Activated CD8-positive, alpha-beta T cell treated with anti-CD3 and anti-CD28 coated beads, Interleukin-2, amount 10 ng/mL, durations not matched to agents 7 days and 5 days (primary cell): ENCODE measurements at regions not wholly inside any gene's neighbourhood (a gene's known extent, or its start where the extent isn't known, plus 50 kb on each side); places are given as distances from the start of the nearest gene placed in this dataset.

ENCODE experiments used
- ATAC-seq: fragments of 150-1000 bp; cut with Tn5 transposase; one replicate; pipeline ENCODE4 v1.10.0; 2021; ENCODE audit warnings: moderate library complexity
- CTCF ChIA-PET: fragments of 350-600 bp; sonication (Branson Sonifier 250); formaldehyde crosslinking; loops from one replicate; lab custom pipeline; 2021; ENCODE audit warnings: antibody characterized with exemption; lab: Charles Lee
- POLR2A ChIA-PET: fragments of 350-600 bp; sonication (Branson Sonifier 250); formaldehyde crosslinking; loops from one replicate; lab custom pipeline; 2021; ENCODE audit warnings: antibody characterized with exemption; lab: Charles Lee
- DNase-seq: peaks from one replicate; pipeline ENCODE4 v3.0.0-alpha.2; 2020
- H3K27ac Mint-ChIP-seq: one replicate; pipeline ENCODE4 v1.8.0; 2021; ENCODE audit warnings: mild to moderate bottlenecking, mixed read lengths
- H3K27me3 Mint-ChIP-seq: one replicate; pipeline ENCODE4 v1.8.0; 2021; ENCODE audit warnings: low read depth, mixed read lengths
- H3K36me3 Mint-ChIP-seq: one replicate; pipeline ENCODE4 v1.8.0; 2021; ENCODE audit warnings: low read depth, mixed read lengths
- H3K4me1 Mint-ChIP-seq: one replicate; pipeline ENCODE4 v1.8.0; 2021; ENCODE audit warnings: low read depth, mixed read lengths
- H3K4me3 Mint-ChIP-seq: one replicate; pipeline ENCODE4 v1.8.0; 2021; ENCODE audit warnings: mild to moderate bottlenecking, mixed read lengths
- H3K9me3 Mint-ChIP-seq: one replicate; pipeline ENCODE4 v1.8.0; 2022; ENCODE audit warnings: mixed read lengths; ENCODE audit not compliant: insufficient read depth

DNA sequence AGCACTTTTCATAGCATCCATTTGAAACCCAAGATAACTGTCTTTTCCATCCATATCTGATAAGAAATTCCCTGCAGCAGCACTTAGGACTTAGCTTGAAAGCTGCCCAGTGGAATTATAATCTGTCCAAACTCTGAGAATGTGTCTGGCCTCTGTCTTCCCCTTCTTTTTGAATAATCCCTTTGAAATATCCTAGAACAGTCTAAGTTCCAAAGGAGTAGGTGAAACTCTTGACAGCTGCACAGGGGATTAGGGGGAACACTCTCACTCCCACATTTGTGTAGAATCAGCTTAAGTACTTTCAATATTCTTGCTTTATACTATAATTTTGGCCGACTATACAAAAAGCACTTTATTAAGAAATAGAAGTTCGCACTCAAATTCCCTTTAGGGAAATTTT lies 157.7 kb downstream of the PAPSS1 start:
- ChIA-PET POLR2A (no interaction called here), CTCF (no interaction called here)
- no peak for DNase-seq
- Mint-ChIP-seq H3K27ac (no peak overlapping the region), H3K9me3 (no peaks in the 10 kb centered on the region), H3K27me3 (no peaks in the 10 kb centered on the region), H3K36me3 (no peaks in the 10 kb centered on the region), H3K4me3 (no peak overlapping the region), H3K4me1 (no peaks in the 10 kb centered on the region)
- no peak for ATAC-seq

DNA sequence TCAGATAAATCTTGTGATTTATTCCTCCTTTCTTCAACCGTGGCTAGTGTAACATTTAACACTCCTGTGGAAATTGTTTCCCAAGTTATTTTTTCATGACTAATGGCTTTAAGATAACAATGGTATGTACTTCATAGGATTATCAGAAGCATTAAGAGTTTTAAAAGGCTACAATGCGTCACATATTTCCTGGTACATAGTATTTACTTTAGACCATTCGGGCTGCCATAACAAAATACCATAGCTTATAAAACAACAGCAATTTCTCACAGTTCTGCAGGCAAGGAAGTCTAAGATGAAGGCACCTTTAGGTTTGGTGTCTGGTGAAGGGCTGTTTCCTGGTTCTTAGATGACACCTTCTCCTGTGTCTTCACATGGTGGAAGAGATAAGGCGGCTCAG lies 158.6 kb downstream of the PAPSS1 start:
- ATAC-seq (no peak), DNase-seq (no peak)
- ChIA-PET CTCF (no interaction called here), POLR2A (no interaction called here)
- no peaks in the 10 kb centered on the region for H3K27me3 Mint-ChIP-seq
- H3K9me3 Mint-ChIP-seq, result no peaks in the 10 kb centered on the region
- H3K4me1 Mint-ChIP-seq, result no peaks in the 10 kb centered on the region
- no peak overlapping the region for H3K27ac Mint-ChIP-seq
- no peak overlapping the region for H3K4me3 Mint-ChIP-seq
- no peaks in the 10 kb centered on the region for H3K36me3 Mint-ChIP-seq

DNA sequence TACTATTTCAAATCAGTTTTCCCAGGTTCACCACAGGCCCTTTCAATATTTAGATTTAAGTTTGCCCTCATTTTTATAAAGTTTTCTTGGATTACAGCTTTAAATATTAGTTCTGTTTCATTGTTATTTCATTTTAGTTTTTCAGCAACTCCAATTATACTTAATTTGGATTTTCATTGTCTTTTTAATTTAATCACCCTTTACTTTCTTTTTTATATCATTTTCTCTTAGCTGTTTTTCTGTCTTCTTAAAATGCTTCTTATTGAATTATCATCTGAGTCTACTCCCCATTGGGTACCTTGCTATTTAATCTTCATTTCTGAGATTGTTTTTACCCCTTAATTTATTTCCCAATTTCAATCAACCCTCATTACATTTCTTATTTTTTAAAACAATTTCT lies 160.4 kb downstream of the PAPSS1 start:
- no peaks in the 10 kb centered on the region for H3K36me3 Mint-ChIP-seq
- DNase-seq (no peak), ATAC-seq (no peak)
- no peak overlapping the region for H3K4me3 Mint-ChIP-seq
- H3K9me3 Mint-ChIP-seq, result no peaks in the 10 kb centered on the region
- H3K27ac Mint-ChIP-seq, result no peak overlapping the region
- POLR2A ChIA-PET, result no interaction called here
- no peaks in the 10 kb centered on the region for H3K27me3 Mint-ChIP-seq
- CTCF ChIA-PET, result interaction anchor here (1.0 to 1.3 kb wide), 2 partner anchors 9 to 10 kb away, joined by 3 read pairs; no protein-coding TSS in a partner anchor
- H3K4me1 Mint-ChIP-seq, result no peaks in the 10 kb centered on the region

DNA sequence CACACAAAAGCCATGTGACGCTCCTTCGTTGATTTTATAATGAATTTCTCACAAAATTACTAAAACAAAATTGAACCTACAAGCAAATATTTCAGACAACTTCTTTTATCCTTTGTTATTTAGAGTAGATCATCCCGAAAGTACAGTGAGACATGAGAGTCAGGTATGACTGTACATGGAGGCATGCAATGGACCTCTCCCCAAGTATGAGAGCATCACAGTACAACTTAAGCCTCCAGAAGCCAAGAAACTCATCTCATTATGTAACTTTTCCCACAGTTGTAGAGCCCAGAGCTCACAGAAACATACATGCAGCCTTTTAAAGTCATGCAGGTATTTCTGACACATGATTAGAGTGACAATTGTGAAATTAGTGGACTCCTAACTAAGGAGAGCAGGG lies 167.7 kb downstream of the PAPSS1 start:
- no peak overlapping the region for H3K27ac Mint-ChIP-seq
- peaks cover 7% of the 10 kb centered on the region for H3K4me1 Mint-ChIP-seq
- peaks cover 2% of the 10 kb centered on the region for H3K27me3 Mint-ChIP-seq
- no peak overlapping the region for H3K4me3 Mint-ChIP-seq
- DNase-seq, result no peak
- H3K9me3 Mint-ChIP-seq, result no peaks in the 10 kb centered on the region
- no peak for ATAC-seq
- ChIA-PET CTCF (no interaction called here), POLR2A (no interaction called here)
- H3K36me3 Mint-ChIP-seq, result no peaks in the 10 kb centered on the region

DNA sequence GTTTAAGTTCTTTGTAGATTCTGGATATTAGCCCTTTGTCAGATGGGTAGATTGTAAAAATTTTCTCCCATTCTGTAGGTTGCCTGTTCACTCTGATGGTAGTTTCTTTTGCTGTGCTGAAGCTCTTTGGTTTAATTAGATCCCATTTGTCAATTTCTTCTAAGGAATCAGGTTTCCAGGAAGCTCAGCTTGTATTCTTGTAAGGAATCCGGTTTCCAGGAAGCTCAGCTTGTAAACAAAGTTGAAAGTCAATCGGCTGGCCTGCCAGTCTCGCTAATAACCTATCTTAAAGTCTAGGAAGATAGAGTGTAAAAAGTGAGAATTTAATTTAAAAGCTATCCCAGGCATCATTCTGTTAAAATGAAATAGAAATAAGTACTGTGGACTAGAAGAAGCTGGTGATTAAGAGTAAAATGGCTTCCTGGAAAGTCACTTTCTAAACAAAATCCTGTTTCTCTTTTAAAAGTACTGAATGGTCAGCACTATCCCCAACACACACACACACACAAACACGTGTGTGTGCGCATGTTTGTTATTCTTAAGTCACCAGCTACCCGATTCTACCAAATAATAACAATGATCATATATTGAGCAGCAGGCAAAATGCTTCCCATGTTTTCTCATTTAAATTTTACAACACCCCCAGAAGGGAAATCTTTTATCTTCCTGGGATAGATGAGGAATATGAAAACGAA lies 171.7 kb downstream of the PAPSS1 start:
- CTCF ChIA-PET, result no interaction called here
- H3K36me3 Mint-ChIP-seq, result no peaks in the 10 kb centered on the region

DNA sequence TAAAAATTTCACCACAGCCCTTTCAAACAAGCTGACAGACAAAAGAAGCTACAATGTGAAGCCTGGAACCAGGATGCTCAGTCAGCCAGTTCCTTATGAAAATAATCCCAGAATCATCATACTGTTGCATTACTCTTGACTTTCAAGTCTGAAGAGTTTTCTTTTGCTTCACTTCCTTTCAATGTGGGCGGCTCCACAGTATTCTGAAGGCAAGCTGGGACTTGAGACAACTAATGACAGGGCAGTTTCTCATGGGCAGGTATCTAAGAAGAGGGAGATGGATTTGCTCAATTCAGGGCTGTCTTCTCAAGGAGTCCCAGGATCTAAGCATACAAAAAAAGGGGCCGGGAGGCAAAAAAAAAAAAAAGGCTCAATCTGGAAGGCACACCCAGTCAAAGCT lies 173.4 kb downstream of the PAPSS1 start:
- Mint-ChIP-seq H3K4me1 (peaks cover 7% of the 10 kb centered on the region), H3K27me3 (peaks cover 3% of the 10 kb centered on the region), H3K27ac (no peak overlapping the region), H3K36me3 (no peaks in the 10 kb centered on the region), H3K4me3 (no peak overlapping the region), H3K9me3 (no peaks in the 10 kb centered on the region)
- ChIA-PET CTCF (no interaction called here), POLR2A (no interaction called here)
- ATAC-seq, result no peak
- no peak for DNase-seq

More for the DNA sequence above, 171.7 kb downstream of the PAPSS1 start:
- POLR2A ChIA-PET, result interaction anchor here (0.8 kb wide), 1 partner anchor 172 kb away, joined by 3 read pairs; the partner anchor contains the start of gene PAPSS1
- H3K27ac Mint-ChIP-seq, result no peak overlapping the region
- ATAC-seq (no peak), DNase-seq (no peak)
- no peak overlapping the region for H3K4me3 Mint-ChIP-seq
- H3K27me3 Mint-ChIP-seq, result peaks cover 2% of the 10 kb centered on the region
- H3K4me1 Mint-ChIP-seq, result peaks cover 7% of the 10 kb centered on the region
- H3K9me3 Mint-ChIP-seq, result no peaks in the 10 kb centered on the region

DNA sequence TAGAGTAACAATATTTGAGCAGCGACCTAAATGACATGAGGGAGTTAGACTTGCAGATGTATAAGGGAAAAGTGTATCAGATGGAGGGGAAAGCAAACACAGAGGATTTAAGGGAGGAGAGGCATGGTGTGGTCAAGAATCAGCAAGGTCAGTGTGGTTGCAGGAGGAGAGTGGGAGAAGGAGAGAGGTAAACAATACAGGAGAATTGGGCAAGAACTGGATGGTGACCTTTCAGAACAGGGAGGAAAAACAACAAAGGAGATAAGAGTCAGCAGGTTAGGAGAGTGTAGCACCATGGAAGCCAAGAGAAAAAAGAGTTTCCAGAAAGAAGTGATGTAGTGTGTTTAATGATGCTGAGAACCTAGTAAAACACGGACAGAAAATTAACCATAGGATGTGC lies 178.5 kb downstream of the PAPSS1 start:
- POLR2A ChIA-PET, result no interaction called here
- CTCF ChIA-PET, result no interaction called here
- ATAC-seq, result no peak
- H3K4me3 Mint-ChIP-seq, result no peak overlapping the region
- DNase-seq, result no peak
- no peaks in the 10 kb centered on the region for H3K9me3 Mint-ChIP-seq
- no peak overlapping the region for H3K27ac Mint-ChIP-seq
- peaks cover 6% of the 10 kb centered on the region for H3K27me3 Mint-ChIP-seq
- H3K4me1 Mint-ChIP-seq, result no peaks in the 10 kb centered on the region
- no peaks in the 10 kb centered on the region for H3K36me3 Mint-ChIP-seq

DNA sequence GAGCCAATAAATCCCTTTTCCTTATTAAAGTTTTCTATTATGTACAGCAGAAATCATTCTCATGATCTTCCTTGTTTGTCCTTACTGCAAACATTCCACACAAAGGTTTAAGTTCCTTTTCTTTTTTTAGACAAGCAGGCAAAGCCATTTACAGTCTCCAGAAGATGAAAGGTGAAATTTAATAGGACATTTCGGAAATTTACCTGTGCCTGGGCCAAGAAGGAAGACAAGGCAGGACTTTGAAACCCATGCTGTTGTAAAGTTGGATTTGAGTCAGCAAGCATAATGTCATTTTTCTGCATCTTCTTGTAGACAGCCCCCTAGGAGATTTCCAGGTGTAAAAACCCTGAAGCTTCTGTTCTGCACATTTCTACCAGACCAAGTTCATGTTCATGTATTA lies 188.1 kb downstream of the PAPSS1 start:
- ChIA-PET CTCF (no interaction called here), POLR2A (no interaction called here)
- Mint-ChIP-seq H3K9me3 (no peaks in the 10 kb centered on the region), H3K4me1 (no peaks in the 10 kb centered on the region), H3K36me3 (no peaks in the 10 kb centered on the region), H3K4me3 (no peak overlapping the region), H3K27me3 (peaks cover 2% of the 10 kb centered on the region), H3K27ac (no peak overlapping the region)
- ATAC-seq (no peak), DNase-seq (no peak)

DNA sequence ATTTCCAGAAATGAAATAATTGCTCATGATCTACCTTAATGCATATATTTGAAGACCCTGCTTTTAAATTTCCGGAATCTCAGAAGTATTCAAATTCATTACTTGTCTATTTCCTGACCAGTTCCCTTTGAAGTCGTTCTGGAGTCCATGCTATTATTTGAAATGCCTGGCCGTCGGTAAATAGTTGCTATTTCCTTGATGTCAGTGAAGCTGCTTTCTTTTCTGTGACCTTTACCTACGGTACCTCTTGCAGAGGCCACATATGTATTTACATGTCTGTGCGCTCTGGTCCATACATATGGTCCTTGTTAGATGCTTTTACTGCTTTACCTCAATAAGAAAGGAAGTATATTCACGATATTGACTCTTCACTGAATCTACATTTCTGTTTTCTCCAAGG lies 199.7 kb downstream of the PAPSS1 start:
- ChIA-PET CTCF (no interaction called here), POLR2A (no interaction called here)
- no peak overlapping the region for H3K4me3 Mint-ChIP-seq
- no peak for ATAC-seq
- no peaks in the 10 kb centered on the region for H3K36me3 Mint-ChIP-seq
- H3K27me3 Mint-ChIP-seq, result no peaks in the 10 kb centered on the region
- no peak for DNase-seq
- H3K9me3 Mint-ChIP-seq, result no peaks in the 10 kb centered on the region
- H3K27ac Mint-ChIP-seq, result no peak overlapping the region
- no peaks in the 10 kb centered on the region for H3K4me1 Mint-ChIP-seq

DNA sequence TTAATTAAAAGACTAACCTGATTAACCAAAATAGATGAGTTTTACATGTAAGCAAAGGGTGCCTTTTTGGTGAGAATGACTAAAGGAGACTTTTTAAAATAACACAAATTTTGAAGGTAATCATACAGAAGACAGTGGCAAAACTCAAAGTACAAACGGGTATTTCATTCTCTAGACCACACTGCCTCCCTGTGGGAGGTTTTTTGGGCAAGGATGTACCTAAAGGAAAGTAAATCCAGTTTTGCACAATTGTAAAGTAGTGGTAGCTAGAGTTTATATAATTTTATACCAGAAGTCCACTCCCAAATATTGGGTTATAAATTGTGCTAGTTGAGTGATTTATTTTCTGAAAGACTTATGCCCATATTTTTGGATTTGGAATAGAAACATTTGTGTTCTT lies 201.0 kb downstream of the PAPSS1 start:
- no peaks in the 10 kb centered on the region for H3K36me3 Mint-ChIP-seq
- no peak overlapping the region for H3K27ac Mint-ChIP-seq
- ChIA-PET CTCF (no interaction called here), POLR2A (no interaction called here)
- H3K4me1 Mint-ChIP-seq, result no peaks in the 10 kb centered on the region
- ATAC-seq, result no peak
- no peak for DNase-seq
- no peak overlapping the region for H3K4me3 Mint-ChIP-seq
- no peaks in the 10 kb centered on the region for H3K9me3 Mint-ChIP-seq
- H3K27me3 Mint-ChIP-seq, result no peaks in the 10 kb centered on the region

DNA sequence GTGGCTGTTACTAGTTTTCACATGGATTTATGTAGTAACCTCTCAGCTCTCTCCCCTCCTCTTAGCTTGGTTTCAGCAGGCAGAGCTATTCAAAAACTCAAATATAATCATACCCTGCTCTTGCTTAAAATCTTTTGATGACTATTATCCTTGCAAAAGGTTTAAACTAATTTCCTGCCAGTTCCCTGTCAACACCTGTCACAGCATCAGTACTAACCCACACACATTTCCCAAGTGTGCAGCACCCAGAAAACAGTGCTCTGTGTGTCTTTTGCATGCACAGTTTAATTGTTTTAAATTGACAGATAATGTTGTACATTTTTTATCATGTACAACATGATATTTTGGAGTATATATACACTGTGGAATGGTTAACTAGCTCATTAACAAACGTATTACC lies 202.0 kb downstream of the PAPSS1 start:
- no peaks in the 10 kb centered on the region for H3K4me1 Mint-ChIP-seq
- DNase-seq, result no peak
- H3K27me3 Mint-ChIP-seq, result no peaks in the 10 kb centered on the region
- POLR2A ChIA-PET, result no interaction called here
- H3K36me3 Mint-ChIP-seq, result no peaks in the 10 kb centered on the region
- H3K9me3 Mint-ChIP-seq, result no peaks in the 10 kb centered on the region
- no peak overlapping the region for H3K27ac Mint-ChIP-seq
- no peak for ATAC-seq
- CTCF ChIA-PET, result no interaction called here
- H3K4me3 Mint-ChIP-seq, result no peak overlapping the region

DNA sequence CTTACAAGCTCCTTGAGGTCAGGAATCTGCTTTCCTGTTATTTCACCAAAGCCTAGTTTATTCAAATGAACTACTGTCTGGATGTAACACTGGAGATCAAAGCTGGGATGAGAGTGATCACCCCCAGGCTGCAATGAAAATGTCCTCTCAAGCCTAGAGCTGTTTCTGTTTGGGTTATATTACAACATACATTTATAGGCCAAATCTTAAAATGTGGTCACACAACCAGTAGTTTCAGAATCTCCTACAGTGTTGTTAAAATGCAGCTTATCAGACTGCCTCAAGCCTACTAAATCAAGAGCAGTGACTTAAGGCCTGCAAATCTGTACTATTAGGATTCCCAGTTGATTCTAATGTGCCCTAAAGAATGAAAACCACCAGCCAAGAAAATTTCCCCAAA lies 207.5 kb downstream of the PAPSS1 start:
- no peak overlapping the region for H3K4me3 Mint-ChIP-seq

DNA sequence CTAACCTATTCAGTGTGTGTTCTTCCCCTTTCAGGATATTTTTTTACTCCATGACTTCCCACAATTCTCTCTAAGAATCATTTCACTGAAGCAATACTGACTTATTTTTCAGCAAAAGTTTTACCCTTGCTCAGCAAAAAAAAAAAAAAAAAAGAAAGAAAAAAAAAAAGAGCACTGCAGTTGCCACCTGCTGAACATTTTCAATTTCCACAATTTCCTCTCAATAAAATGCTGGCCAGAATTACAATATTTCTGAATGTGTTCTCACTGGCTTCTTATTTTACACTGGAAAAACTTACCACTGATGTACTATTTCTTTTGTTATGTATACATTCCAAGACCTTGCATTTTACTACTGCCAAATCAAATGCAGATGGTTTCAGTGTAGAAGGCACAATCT lies 210.4 kb downstream of the PAPSS1 start:
- ChIA-PET CTCF (no interaction called here), POLR2A (no interaction called here)
- DNase-seq (no peak), ATAC-seq (no peak)
- Mint-ChIP-seq H3K4me1 (no peaks in the 10 kb centered on the region), H3K9me3 (no peaks in the 10 kb centered on the region), H3K27ac (no peak overlapping the region), H3K36me3 (no peaks in the 10 kb centered on the region), H3K27me3 (peaks cover 2% of the 10 kb centered on the region), H3K4me3 (no peak overlapping the region)

More for the DNA sequence above, 207.5 kb downstream of the PAPSS1 start:
- Mint-ChIP-seq H3K4me1 (no peaks in the 10 kb centered on the region), H3K27me3 (no peaks in the 10 kb centered on the region), H3K9me3 (no peaks in the 10 kb centered on the region), H3K27ac (no peak overlapping the region), H3K36me3 (no peaks in the 10 kb centered on the region)
- no peak for DNase-seq
- ATAC-seq, result no peak
- POLR2A ChIA-PET, result no interaction called here
- CTCF ChIA-PET, result no interaction called here
